ENCODE measurements at regions not wholly inside any gene's neighbourhood (a gene's known extent, or its start where the extent isn't known, plus 50 kb on each side); places are given as distances from the start of the nearest gene placed in this dataset.
"Not testable (repeated sequence)": the region's sequence is repeated elsewhere in the genome, so short reads cannot be mapped to it uniquely, and the experiment has no call there.

GRCh38 chr6:113788586-113788985 is 68.6 kb upstream of the MARCKS start:
- Histone ChIP-seq H3K4me1 (ENCODE audit: control insufficient read depth, insufficient read depth, low read length, poor library complexity, severe bottlenecking) (no peaks in the 10 kb centered on the region), H3K27ac (ENCODE audit: low read depth, low read length, severe bottlenecking) (no peak overlapping the region), H3K36me3 (ENCODE audit: control insufficient read depth, insufficient read depth, low read length) (no peaks in the 10 kb centered on the region), H3K9me3 (ENCODE audit: control insufficient read depth, low read length) (no peaks in the 10 kb centered on the region), H3K4me3 (ENCODE audit: extremely low read depth, insufficient read depth, low read length, poor library complexity, severe bottlenecking) (no peak overlapping the region)
- whole genome bisulfite sequencing, 2 experiments (ENCODE audit: insufficient coverage in 2 of 2) = 81 to 100% methylated on average over 3 of the region's 4 CpGs

GRCh38 chr6:113791225-113791624 is 65.9 kb upstream of the MARCKS start:
- H3K36me3 ChIP-seq (ENCODE audit: control insufficient read depth, insufficient read depth, low read length); H3K4me1 ChIP-seq (ENCODE audit: control insufficient read depth, insufficient read depth, low read length, poor library complexity, severe bottlenecking); H3K9me3 ChIP-seq (ENCODE audit: control insufficient read depth, low read length); H3K4me3 ChIP-seq (ENCODE audit: extremely low read depth, insufficient read depth, low read length, poor library complexity, severe bottlenecking); H3K27ac ChIP-seq (ENCODE audit: low read depth, low read length, severe bottlenecking): not testable (repeated sequence)
- WGBS, 2 experiments (ENCODE audit: insufficient coverage in 2 of 2) = 84 to 97% methylated on average over 3 of the region's 4 CpGs

- not testable (repeated sequence) for H3K4me1 ChIP-seq (ENCODE audit: control insufficient read depth, insufficient read depth, low read length, poor library complexity, severe bottlenecking)
Measured at GRCh38 chr6:113795371-113795770, 61.8 kb upstream of the MARCKS start.

GRCh38 chr6:113796038-113796437 is 61.1 kb upstream of the MARCKS start:
- Histone ChIP-seq H3K27ac (ENCODE audit: low read depth, low read length, severe bottlenecking) (no peak overlapping the region), H3K4me1 (ENCODE audit: control insufficient read depth, insufficient read depth, low read length, poor library complexity, severe bottlenecking) (no peaks in the 10 kb centered on the region), H3K9me3 (ENCODE audit: control insufficient read depth, low read length) (no peaks in the 10 kb centered on the region), H3K36me3 (ENCODE audit: control insufficient read depth, insufficient read depth, low read length) (no peaks in the 10 kb centered on the region), H3K4me3 (ENCODE audit: extremely low read depth, insufficient read depth, low read length, poor library complexity, severe bottlenecking) (no peak overlapping the region)

More at GRCh38 chr6:113795371-113795770, 61.8 kb upstream of the MARCKS start:
- H3K4me3 ChIP-seq (ENCODE audit: extremely low read depth, insufficient read depth, low read length, poor library complexity, severe bottlenecking); H3K36me3 ChIP-seq (ENCODE audit: control insufficient read depth, insufficient read depth, low read length); H3K9me3 ChIP-seq (ENCODE audit: control insufficient read depth, low read length); H3K27ac ChIP-seq (ENCODE audit: low read depth, low read length, severe bottlenecking): not testable (repeated sequence)
- 42 to 89% methylated on average over 1 to 2 of the region's 4 CpGs for WGBS, 2 experiments (ENCODE audit: insufficient coverage in 2 of 2)

- H3K4me3 ChIP-seq (ENCODE audit: extremely low read depth, insufficient read depth, low read length, poor library complexity, severe bottlenecking) = no peak overlapping the region
- no peak overlapping the region for H3K27ac ChIP-seq (ENCODE audit: low read depth, low read length, severe bottlenecking)
- H3K36me3 ChIP-seq (ENCODE audit: control insufficient read depth, insufficient read depth, low read length) = no peaks in the 10 kb centered on the region
Measured at GRCh38 chr6:113802779-113803178, 54.4 kb upstream of the MARCKS start.

GRCh38 chr6:113805173-113805790 is 51.9 kb upstream of the MARCKS start:
- Histone ChIP-seq H3K4me1 (ENCODE audit: control insufficient read depth, insufficient read depth, low read length, poor library complexity, severe bottlenecking) (no peaks in the 10 kb centered on the region), H3K9me3 (ENCODE audit: control insufficient read depth, low read length) (no peaks in the 10 kb centered on the region), H3K4me3 (ENCODE audit: extremely low read depth, insufficient read depth, low read length, poor library complexity, severe bottlenecking) (no peak overlapping the region), H3K27ac (ENCODE audit: low read depth, low read length, severe bottlenecking) (no peak overlapping the region), H3K36me3 (ENCODE audit: control insufficient read depth, insufficient read depth, low read length) (no peaks in the 10 kb centered on the region)
- WGBS, 2 experiments (ENCODE audit: insufficient coverage in 2 of 2) = 81 to 95% methylated on average over 4 to 6 of the region's 7 CpGs

More at GRCh38 chr6:113802779-113803178, 54.4 kb upstream of the MARCKS start:
- H3K9me3 ChIP-seq (ENCODE audit: control insufficient read depth, low read length) = no peaks in the 10 kb centered on the region
- no peaks in the 10 kb centered on the region for H3K4me1 ChIP-seq (ENCODE audit: control insufficient read depth, insufficient read depth, low read length, poor library complexity, severe bottlenecking)

- H3K4me1 ChIP-seq (ENCODE audit: control insufficient read depth, insufficient read depth, low read length, poor library complexity, severe bottlenecking) = no peaks in the 10 kb centered on the region
- no peaks in the 10 kb centered on the region for H3K36me3 ChIP-seq (ENCODE audit: control insufficient read depth, insufficient read depth, low read length)
- no peaks in the 10 kb centered on the region for H3K9me3 ChIP-seq (ENCODE audit: control insufficient read depth, low read length)
- no peak overlapping the region for H3K4me3 ChIP-seq (ENCODE audit: extremely low read depth, insufficient read depth, low read length, poor library complexity, severe bottlenecking)
- H3K27ac ChIP-seq (ENCODE audit: low read depth, low read length, severe bottlenecking) = no peak overlapping the region
- WGBS, 2 experiments (ENCODE audit: insufficient coverage in 2 of 2) = 90 to 95% methylated on average over 4 to 5 of the region's 6 CpGs
Measured at GRCh38 chr6:113805811-113806495, 51.2 kb upstream of the MARCKS start.
